ENCODE measurements at regions not wholly inside any gene's neighbourhood (a gene's known extent, or its start where the extent isn't known, plus 50 kb on each side); places are given as distances from the start of the nearest gene placed in this dataset.

DNA sequence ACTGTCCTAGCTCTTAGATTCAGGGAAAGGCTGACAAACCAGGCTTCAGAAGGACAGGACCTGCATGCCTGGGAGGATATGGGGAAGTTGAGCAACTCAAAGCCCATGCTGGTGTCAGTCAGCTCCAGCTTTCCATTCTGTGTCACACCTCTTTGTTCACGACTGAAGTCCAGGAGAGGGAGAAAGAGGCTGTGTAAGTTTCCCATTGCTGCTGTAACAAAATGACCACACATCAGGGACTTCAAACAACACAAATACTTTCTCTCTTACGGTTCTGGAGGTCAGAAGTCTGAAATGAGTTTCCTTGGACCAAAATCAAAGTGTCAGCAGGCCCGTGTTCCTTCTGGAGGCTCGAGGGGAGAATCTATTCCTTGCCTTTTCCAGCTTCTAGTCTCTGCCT, 50.6 kb upstream of the STX18 start:
- no peak overlapping the region for H3K9ac ChIP-seq (ENCODE audit: insufficient read length, low read depth)
- no peaks in the 10 kb centered on the region for H3K27me3 ChIP-seq (ENCODE audit: insufficient read depth, insufficient read length)
- no peak overlapping the region for H3K4me3 ChIP-seq (ENCODE audit: insufficient read length, low read depth)
- no peak for TF ChIP-seq YY1 (IDR thresholded peaks at IDR 0.05; ENCODE audit: insufficient read depth, insufficient read length)
- TF ChIP-seq ZNF274 (IDR thresholded peaks at IDR 0.05; ENCODE audit: low read depth, low read length): no peak
- TF ChIP-seq SUZ12 (IDR thresholded peaks at IDR 0.05; ENCODE audit: extremely low read depth, insufficient read depth, insufficient read length): no peak
- peaks cover 5% of the 10 kb centered on the region for H3K36me3 ChIP-seq (ENCODE audit: insufficient read depth, insufficient read length, low read length)
- no peaks in the 10 kb centered on the region for H3K4me1 ChIP-seq (ENCODE audit: insufficient read depth, insufficient read length)
- peaks cover 52% of the 10 kb centered on the region; the same call in 1 of the 2 replicates for H3K9me3 ChIP-seq (ENCODE audit: insufficient read depth, low read length)
- DNase-seq (ENCODE audit: low read depth, low spot score): no peak
